Esophagus squamous epithelium (tissue), 4 donors: ENCODE measurements at regions not wholly inside any gene's neighbourhood (a gene's known extent, or its start where the extent isn't known, plus 50 kb on each side); places are given as distances from the start of the nearest gene placed in this dataset.

Experiments used
- CTCF ChIP-seq, 6 experiments: fragments of 450-650 bp in 4 of 6; fragments of 200-600 bp in 2 of 6; sonication (generic) in 2 of 6; IDR thresholded peaks; one replicate each; pipeline ENCODE4 v1.5.1; 2016 to 2019; ENCODE audit warnings: antibody characterized with exemption in 6 of 6, mild to moderate bottlenecking in 4 of 6, moderate library complexity in 4 of 6
- POLR2A ChIP-seq, 4 donors: fragments of 450-650 bp; IDR thresholded peaks; one replicate each; pipeline ENCODE4 v1.6.1; 2017; ENCODE audit warnings: antibody characterized with exemption in 4 of 4, mild to moderate bottlenecking in 4 of 4, moderate library complexity in 3 of 4

GRCh38 chr7:46545790-46546189 lies 624.7 kb upstream of the IGFBP3 start:
- TF ChIP-seq CTCF (IDR thresholded peaks at IDR 0.05) (no peak), POLR2A (IDR thresholded peaks at IDR 0.05) (no peak)
